Testis (tissue), 2 donors: ENCODE measurements at regions not wholly inside any gene's neighbourhood (a gene's known extent, or its start where the extent isn't known, plus 50 kb on each side); places are given as distances from the start of the nearest gene placed in this dataset.

Experiments used
- DNase-seq: peaks from one replicate; pipeline ENCODE4 v3.0.0-alpha.2; 2019
- H3K27ac ChIP-seq, 2 donors: fragments of 200-600 bp; sonication (generic); one replicate each; pipeline ENCODE4 v1.5.1; 2019
- H3K27me3 ChIP-seq: fragments of 200-600 bp; sonication (generic); one replicate; pipeline ENCODE4 v1.5.1; 2019
- H3K36me3 ChIP-seq: fragments of 200-600 bp; sonication (generic); one replicate; pipeline ENCODE4 v1.5.1; 2017; ENCODE audit warnings: low read depth; ENCODE audit errors: missing control alignments
- H3K4me1 ChIP-seq: fragments of 200-600 bp; sonication (generic); one replicate; pipeline ENCODE4 v1.5.1; 2019
- H3K4me3 ChIP-seq, 2 donors: fragments of 200-600 bp; sonication (generic); one replicate each; pipeline ENCODE4 v1.5.1; 2017 to 2019
- H3K9me3 ChIP-seq: fragments of 200-600 bp; sonication (generic); one replicate; pipeline ENCODE4 v1.5.1; 2017
- POLR2A ChIP-seq: fragments of 450-650 bp; IDR thresholded peaks from one replicate; pipeline ENCODE4 v1.6.1; 2017; ENCODE audit warnings: antibody characterized with exemption, mild to moderate bottlenecking, moderate library complexity
- WGBS, 2 donors: methylation state at CpG; one replicate each; pipeline ENCODE4 v1.1.5; 2018; 5-methylcytosine and 5-hydroxymethylcytosine counted together
- intact Hi-C: fragments of 100-400 bp; cut with DNase I; formaldehyde crosslinking; loops from one replicate; pipeline ENCODE4 v1.15.1; 2023; ENCODE audit warnings: low total_unique reads
- TF ChIP-seq, protein P1 (sequence below), 3 experiments: fragments of 450-650 bp in 2 of 3; fragments of 200-600 bp in 1 of 3; sonication (generic) in 1 of 3; IDR thresholded peaks; one replicate each; pipeline ENCODE4 v1.5.1; 2016 to 2019; ENCODE audit warnings: antibody characterized with exemption in 3 of 3, mild to moderate bottlenecking in 2 of 3, moderate library complexity in 1 of 3

DNA sequence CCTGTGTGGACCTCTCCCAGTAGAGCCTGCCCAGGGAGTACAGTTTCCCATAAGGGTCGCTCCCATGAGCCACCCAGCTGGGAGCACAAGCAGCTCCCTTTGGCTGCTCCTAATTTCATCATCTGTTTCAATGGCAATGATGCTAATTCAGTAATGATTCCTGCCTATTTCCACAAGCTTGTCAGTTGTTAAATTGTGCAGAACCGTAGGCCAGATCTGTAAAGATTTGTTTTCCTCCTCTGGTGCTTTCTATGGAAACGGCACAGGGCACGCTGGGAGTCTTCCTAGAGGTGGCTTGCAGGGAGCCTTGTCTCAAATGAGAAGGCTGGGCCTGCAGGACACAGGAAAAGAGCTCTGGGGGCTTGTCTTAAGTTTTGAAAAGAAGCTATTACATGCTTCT lies 223.7 kb downstream of the CBLN1 start:
- H3K27me3 ChIP-seq: no peaks in the 10 kb centered on the region
- H3K36me3 ChIP-seq: no peaks in the 10 kb centered on the region
- H3K27ac ChIP-seq: no peak overlapping the region
- intact Hi-C loops: no loop called here
- H3K9me3 ChIP-seq: no peaks in the 10 kb centered on the region
- no peaks in the 10 kb centered on the region for H3K4me1 ChIP-seq
- no peak for DNase-seq
- WGBS, 2 donors: 66 to 85% methylated on average over 4 of the region's 4 CpGs
- H3K4me3 ChIP-seq: no peak overlapping the region
- TF ChIP-seq, protein P1, sequence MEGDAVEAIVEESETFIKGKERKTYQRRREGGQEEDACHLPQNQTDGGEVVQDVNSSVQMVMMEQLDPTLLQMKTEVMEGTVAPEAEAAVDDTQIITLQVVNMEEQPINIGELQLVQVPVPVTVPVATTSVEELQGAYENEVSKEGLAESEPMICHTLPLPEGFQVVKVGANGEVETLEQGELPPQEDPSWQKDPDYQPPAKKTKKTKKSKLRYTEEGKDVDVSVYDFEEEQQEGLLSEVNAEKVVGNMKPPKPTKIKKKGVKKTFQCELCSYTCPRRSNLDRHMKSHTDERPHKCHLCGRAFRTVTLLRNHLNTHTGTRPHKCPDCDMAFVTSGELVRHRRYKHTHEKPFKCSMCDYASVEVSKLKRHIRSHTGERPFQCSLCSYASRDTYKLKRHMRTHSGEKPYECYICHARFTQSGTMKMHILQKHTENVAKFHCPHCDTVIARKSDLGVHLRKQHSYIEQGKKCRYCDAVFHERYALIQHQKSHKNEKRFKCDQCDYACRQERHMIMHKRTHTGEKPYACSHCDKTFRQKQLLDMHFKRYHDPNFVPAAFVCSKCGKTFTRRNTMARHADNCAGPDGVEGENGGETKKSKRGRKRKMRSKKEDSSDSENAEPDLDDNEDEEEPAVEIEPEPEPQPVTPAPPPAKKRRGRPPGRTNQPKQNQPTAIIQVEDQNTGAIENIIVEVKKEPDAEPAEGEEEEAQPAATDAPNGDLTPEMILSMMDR (IDR thresholded peaks at IDR 0.05): no peak
- no peak for TF ChIP-seq POLR2A

DNA sequence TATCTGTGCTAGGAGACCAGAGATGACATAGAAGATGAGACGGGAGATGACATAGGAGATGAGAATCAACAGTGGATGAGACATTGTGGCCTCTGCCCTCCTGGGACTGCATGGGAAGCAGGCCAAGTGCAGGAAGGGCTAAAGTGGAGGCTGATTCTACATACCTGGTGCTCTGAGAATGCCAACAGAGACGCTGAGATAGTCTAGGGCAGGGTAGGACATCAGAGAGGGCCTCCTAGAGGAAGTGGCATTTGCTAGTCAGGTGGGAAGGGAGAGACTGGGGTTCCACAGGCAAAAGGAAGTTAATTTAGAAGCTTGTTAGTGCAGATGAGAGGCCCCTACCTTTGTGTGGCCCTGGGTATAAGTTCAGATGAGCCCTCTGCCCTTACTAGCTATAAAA lies 224.2 kb downstream of the CBLN1 start:
- DNase-seq: no peak
- intact Hi-C loops: no loop called here
- Histone ChIP-seq H3K4me1 (no peaks in the 10 kb centered on the region), H3K36me3 (no peaks in the 10 kb centered on the region), H3K27me3 (no peaks in the 10 kb centered on the region), H3K9me3 (no peaks in the 10 kb centered on the region), H3K4me3 (no peak overlapping the region), H3K27ac (no peak overlapping the region)
- WGBS, 2 donors: 57 to 83% methylated on average over 2 of the region's 2 CpGs
- TF ChIP-seq, protein P1 (IDR thresholded peaks at IDR 0.05): no peak
- TF ChIP-seq POLR2A: no peak

DNA sequence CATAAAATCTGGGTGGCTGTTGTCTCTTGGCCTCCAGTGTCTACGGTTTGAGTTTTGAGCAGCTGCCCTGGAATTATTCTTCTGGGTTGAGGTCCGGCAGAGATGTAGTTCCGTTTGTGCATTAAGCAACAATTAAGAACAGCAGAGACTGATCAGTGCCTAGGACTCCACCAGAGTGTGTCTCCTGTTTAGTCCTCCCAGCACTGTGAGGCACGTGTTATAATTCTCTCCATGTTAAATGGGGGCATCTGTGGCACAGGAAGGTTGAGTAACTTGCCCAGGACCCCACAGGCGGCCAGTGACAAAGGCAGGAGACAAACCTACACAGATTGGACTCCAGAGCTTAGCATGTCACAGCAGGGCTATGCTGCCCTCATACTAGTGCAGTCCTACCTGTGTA lies 225.1 kb downstream of the CBLN1 start:
- Histone ChIP-seq H3K4me3 (no peak overlapping the region), H3K36me3 (no peaks in the 10 kb centered on the region), H3K27me3 (no peaks in the 10 kb centered on the region), H3K4me1 (no peaks in the 10 kb centered on the region), H3K9me3 (no peaks in the 10 kb centered on the region), H3K27ac (no peak overlapping the region)
- WGBS, 2 donors: 80 to 84% methylated on average over 5 of the region's 5 CpGs
- intact Hi-C loops: no loop called here
- no peak for DNase-seq
- TF ChIP-seq, protein P1 (IDR thresholded peaks at IDR 0.05): no peak
- no peak for TF ChIP-seq POLR2A

DNA sequence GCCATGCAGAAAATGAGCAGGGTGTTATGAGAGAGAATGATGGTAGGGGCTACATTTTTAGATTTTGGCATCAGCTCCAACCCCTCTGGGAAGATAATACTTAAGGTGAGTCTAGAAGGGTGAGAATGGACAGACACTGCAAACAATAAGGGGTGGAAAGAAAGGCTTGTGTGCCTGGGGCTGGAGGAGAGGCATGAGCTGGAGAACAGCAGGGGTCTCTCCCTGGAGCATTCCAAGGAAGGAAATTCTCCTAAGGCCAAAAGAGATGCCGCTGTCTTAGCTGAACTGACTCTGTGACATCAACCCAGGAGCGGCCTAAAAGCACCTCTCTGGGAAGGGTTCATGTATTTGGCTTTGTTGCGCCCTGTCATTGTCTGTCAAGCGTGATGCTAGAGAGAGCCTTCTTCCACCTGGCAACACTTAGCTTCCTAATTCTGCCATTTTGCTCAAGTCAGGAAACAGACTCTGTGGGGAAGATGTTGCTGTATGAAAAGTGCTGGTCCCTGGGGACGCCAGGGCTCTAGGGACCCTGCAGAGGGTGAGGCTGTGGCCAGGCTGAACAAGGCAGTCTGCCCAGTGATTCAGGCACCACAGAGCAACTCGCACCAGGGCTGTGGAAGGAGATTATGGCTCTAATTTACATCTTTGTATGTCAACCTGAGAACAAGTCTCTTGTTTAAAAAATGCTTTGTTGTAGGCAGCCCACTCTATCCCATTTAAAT lies 225.7 kb downstream of the CBLN1 start:
- Histone ChIP-seq H3K27ac (no peak overlapping the region), H3K36me3 (no peaks in the 10 kb centered on the region), H3K4me1 (no peaks in the 10 kb centered on the region), H3K4me3 (no peak overlapping the region), H3K9me3 (no peaks in the 10 kb centered on the region), H3K27me3 (no peaks in the 10 kb centered on the region)
- intact Hi-C loops: no loop called here
- TF ChIP-seq, protein P1 (IDR thresholded peaks at IDR 0.05): no peak
- no peak for TF ChIP-seq POLR2A
- whole genome bisulfite sequencing, 2 donors: 80 to 81% methylated on average over 6 of the region's 6 CpGs
- no peak for DNase-seq

DNA sequence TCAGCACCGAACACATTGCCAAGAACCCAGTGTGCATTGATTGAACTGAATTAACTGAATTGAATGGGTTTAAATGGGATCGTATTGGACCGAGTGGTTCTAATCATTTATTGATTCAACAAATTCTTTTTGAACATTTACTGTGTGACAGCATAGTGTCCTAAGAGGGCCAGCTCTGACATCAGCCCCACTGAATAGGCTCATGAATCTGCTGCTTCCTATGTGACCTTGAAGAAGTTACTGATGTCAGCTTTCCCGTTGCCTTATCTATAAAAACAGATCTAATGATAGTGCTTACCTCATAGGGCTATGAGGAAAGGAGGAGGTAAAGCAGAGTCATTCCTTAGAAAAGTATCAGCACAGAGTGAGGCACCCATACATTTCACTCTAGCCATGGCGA lies 226.3 kb downstream of the CBLN1 start:
- Histone ChIP-seq H3K4me3 (no peak overlapping the region), H3K36me3 (no peaks in the 10 kb centered on the region), H3K27ac (no peak overlapping the region), H3K4me1 (no peaks in the 10 kb centered on the region), H3K27me3 (no peaks in the 10 kb centered on the region), H3K9me3 (no peaks in the 10 kb centered on the region)
- DNase-seq: no peak
- TF ChIP-seq, protein P1 (IDR thresholded peaks at IDR 0.05): no peak
- no peak for TF ChIP-seq POLR2A
- intact Hi-C loops: no loop called here
- WGBS, 2 donors: 73 to 79% methylated on average over 5 of the region's 5 CpGs
